ENCODE measurements at regions not wholly inside any gene's neighbourhood (a gene's known extent, or its start where the extent isn't known, plus 50 kb on each side); places are given as distances from the start of the nearest gene placed in this dataset.
"Not testable (repeated sequence)": the region's sequence is repeated elsewhere in the genome, so short reads cannot be mapped to it uniquely, and the experiment has no call there.

DNA sequence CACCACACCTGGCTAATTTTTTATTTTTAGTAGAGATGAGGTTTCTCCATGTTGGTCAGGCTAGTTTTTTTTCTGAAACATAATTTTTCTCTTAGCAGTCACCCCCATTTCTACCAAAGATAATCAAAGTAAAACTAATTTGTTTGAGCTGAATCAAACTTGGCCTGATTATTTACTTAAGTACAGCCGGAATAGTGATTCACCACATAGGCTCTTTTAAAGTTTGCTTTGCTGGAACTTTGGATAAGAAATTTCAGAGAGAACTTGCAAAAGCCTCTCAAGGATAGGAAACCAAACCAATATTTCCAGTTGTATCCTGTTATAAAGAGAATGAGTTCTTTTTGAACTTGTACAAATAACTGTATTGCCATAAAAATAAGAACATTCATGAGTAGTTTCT, 105.0 kb upstream of the SYNCRIP start:
- Histone ChIP-seq H3K4me1 (ENCODE audit: control insufficient read depth, insufficient read depth, low read length) (no peaks in the 10 kb centered on the region), H3K27me3 (ENCODE audit: control insufficient read depth, insufficient read depth) (no peaks in the 10 kb centered on the region), H3K4me3 (ENCODE audit: low read length) (no peak overlapping the region), H3K9me3 (ENCODE audit: control insufficient read depth, low read length) (no peaks in the 10 kb centered on the region), H3K27ac (ENCODE audit: low read length) (no peak overlapping the region)
- no peak for DNase-seq
- 55% methylated on average over 1 of the region's 1 CpG for WGBS
- no peak for ATAC-seq
- intact Hi-C loops (cut with DNase I): no loop called here

DNA sequence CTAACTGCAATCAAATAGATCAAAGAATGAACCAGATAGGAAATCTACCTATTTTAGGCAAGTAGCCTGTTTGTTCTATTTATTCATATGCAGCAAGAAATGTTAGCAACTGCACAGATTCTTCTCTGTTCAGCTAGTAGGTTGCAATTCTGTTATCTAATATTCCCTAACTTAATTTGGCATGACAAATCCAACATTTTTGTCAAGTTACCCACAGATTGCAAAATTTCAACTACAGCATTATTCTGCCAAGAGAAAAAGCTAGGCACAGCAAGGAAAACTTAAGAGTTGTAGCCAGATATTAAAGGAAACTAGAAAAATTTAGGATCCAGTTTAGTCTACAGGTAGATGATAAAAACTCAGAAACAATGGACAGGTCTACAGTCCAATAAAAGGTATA, 104.4 kb upstream of the SYNCRIP start:
- no peaks in the 10 kb centered on the region for H3K9me3 ChIP-seq (ENCODE audit: control insufficient read depth, low read length)
- no peaks in the 10 kb centered on the region for H3K4me1 ChIP-seq (ENCODE audit: control insufficient read depth, insufficient read depth, low read length)
- no peak overlapping the region for H3K27ac ChIP-seq (ENCODE audit: low read length)
- no peak for DNase-seq
- no peak for ATAC-seq
- H3K4me3 ChIP-seq (ENCODE audit: low read length): no peak overlapping the region
- no peaks in the 10 kb centered on the region for H3K27me3 ChIP-seq (ENCODE audit: control insufficient read depth, insufficient read depth)
- intact Hi-C loops (cut with DNase I): no loop called here

DNA sequence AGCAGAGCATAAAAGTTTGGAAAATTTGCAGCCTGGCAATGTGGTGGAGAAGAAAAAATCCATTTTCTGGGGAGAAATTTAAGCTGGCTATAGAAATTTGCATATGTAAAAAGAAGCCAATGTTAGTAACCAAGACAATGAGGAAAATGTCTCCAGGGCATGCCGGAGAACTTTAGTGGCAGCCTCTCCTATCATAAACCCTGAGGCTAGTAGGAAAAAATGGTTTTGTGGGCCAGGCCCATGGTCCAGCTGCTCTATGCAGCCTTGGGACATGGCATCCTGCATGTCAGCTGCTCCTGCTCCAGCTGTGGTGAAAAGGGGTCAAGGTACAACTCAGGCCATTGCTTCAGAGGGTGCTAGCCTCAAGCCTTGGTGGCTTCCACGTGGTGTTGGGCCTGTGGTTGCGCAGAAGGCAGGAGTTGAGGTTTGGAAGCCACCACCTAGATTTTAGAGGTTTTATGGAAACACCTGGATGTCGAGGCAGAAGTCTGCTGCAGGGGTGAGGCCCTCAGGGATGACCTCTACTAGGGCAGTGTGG, 101.8 kb upstream of the SYNCRIP start:
- Histone ChIP-seq H3K4me3 (ENCODE audit: low read length) (no peak overlapping the region), H3K27ac (ENCODE audit: low read length) (no peak overlapping the region), H3K9me3 (ENCODE audit: control insufficient read depth, low read length) (no peaks in the 10 kb centered on the region), H3K4me1 (ENCODE audit: control insufficient read depth, insufficient read depth, low read length) (no peaks in the 10 kb centered on the region), H3K27me3 (ENCODE audit: control insufficient read depth, insufficient read depth) (no peaks in the 10 kb centered on the region)
- intact Hi-C loops (cut with DNase I): no loop called here
- WGBS: 77% methylated on average over 4 of the region's 4 CpGs
- ATAC-seq: no peak
- DNase-seq: no peak

DNA sequence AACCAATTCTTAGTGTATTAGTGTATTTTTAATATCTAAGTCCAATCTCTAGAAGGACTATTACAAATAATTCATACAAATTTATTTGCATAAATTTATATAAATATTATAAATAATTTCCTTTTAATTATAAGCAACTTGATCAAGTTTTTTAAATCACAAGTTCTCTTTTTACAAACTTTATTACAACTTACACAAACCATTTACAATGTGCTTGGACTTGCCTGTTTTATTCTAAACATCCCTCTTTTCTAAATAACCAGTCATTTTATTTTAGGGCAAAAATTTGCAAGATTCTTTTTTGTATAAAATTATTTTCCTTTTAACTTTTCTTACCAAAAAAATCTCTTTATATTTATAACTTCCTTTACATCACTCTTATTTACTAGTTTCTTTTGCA, 83.5 kb upstream of the SYNCRIP start:
- no peak overlapping the region for H3K4me3 ChIP-seq (ENCODE audit: low read length)
- no peaks in the 10 kb centered on the region for H3K27me3 ChIP-seq (ENCODE audit: control insufficient read depth, insufficient read depth)
- H3K4me1 ChIP-seq (ENCODE audit: control insufficient read depth, insufficient read depth, low read length): no peaks in the 10 kb centered on the region
- H3K9me3 ChIP-seq (ENCODE audit: control insufficient read depth, low read length): no peaks in the 10 kb centered on the region
- no peak overlapping the region for H3K27ac ChIP-seq (ENCODE audit: low read length)
- DNase-seq (no peak), ATAC-seq (no peak)
- intact Hi-C loops (cut with DNase I): no loop called here

DNA sequence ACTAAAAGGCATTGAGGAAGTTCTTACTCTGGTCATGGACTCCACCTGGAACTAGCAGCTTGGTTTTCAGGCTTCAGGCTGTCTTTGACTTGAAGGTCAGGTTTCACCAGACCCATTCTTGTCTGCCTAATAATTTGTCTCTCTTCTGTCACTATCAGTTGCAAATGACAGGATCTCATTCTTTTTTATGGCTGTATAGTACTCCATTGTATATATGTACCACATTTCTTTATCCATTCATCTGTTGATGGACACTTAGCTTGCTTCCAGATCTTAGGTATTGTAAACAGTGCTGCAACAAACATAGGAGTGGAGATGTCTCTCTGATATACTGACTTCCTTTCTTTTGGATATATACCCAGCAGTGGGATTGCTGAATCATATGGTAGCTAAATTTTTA, 73.1 kb upstream of the SYNCRIP start:
- Histone ChIP-seq H3K4me3 (ENCODE audit: low read length) (no peak overlapping the region), H3K9me3 (ENCODE audit: control insufficient read depth, low read length) (no peaks in the 10 kb centered on the region), H3K27me3 (ENCODE audit: control insufficient read depth, insufficient read depth) (no peaks in the 10 kb centered on the region), H3K27ac (ENCODE audit: low read length) (no peak overlapping the region), H3K4me1 (ENCODE audit: control insufficient read depth, insufficient read depth, low read length) (no peaks in the 10 kb centered on the region)
- no peak for ATAC-seq
- DNase-seq: no peak
- intact Hi-C loops (cut with DNase I): no loop called here

DNA sequence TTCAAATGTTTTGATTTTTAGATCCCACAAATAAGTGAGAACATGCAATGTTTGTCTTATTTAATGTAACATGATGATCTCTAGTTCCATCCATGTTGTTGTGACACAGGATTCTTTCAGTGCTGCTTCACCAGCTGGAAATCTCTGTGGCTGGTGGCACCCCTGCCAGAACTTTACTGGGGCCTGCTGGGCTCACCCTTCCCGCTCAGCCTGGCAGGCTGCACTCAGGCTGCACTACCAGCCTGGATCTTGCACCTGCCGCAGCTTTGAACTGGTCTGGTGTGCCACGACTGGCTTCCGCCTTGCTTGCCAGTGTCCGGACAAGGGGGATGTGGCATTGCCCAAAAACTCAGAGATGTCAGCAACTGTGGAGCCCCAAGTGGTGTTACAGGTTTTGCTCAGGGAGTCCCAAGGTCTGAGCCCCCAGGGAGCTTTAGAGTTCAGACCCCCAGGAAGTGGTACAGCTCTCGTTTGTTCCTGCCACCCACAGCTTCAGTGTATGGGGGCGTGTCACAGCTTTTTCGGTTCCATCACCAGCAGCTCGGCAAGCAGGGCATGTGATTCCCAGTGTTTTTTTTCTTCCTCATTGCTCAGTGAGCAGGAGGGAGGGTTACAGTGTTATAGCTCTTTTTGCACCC, 72.3 kb upstream of the SYNCRIP start:
- intact Hi-C loops (cut with DNase I): no loop called here
- Histone ChIP-seq H3K27ac (ENCODE audit: low read length) (no peak overlapping the region), H3K4me3 (ENCODE audit: low read length) (no peak overlapping the region), H3K9me3 (ENCODE audit: control insufficient read depth, low read length) (no peaks in the 10 kb centered on the region), H3K27me3 (ENCODE audit: control insufficient read depth, insufficient read depth) (no peaks in the 10 kb centered on the region), H3K4me1 (ENCODE audit: control insufficient read depth, insufficient read depth, low read length) (no peaks in the 10 kb centered on the region)
- 79% methylated on average over 9 of the region's 9 CpGs for WGBS
- DNase-seq: no peak
- ATAC-seq: no peak

DNA sequence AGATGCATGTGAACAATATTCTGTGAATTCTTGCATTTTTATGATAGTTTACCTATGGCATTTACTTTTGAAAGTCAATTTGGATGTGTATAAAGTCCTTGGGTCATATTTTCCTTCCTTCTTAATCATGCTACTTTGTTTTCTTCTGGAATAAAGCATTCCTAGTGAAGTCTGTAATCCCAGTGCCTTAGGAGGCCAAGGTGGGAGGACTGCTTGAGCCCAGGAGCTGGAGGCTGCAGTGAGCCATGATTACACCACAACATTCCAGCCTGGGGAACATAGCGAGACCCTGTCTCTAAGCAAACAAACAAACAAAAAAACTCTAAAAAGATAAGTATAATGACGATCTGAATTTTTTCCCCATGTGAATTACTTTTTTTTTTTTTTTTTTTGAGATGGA, 69.7 kb upstream of the SYNCRIP start:
- Histone ChIP-seq H3K27ac (ENCODE audit: low read length) (no peak overlapping the region), H3K27me3 (ENCODE audit: control insufficient read depth, insufficient read depth) (no peaks in the 10 kb centered on the region), H3K9me3 (ENCODE audit: control insufficient read depth, low read length) (no peaks in the 10 kb centered on the region), H3K4me1 (ENCODE audit: control insufficient read depth, insufficient read depth, low read length) (no peaks in the 10 kb centered on the region), H3K4me3 (ENCODE audit: low read length) (no peak overlapping the region)
- no peak for DNase-seq
- intact Hi-C loops (cut with DNase I): no loop called here
- 71% methylated on average over 2 of the region's 2 CpGs for WGBS
- no peak for ATAC-seq

DNA sequence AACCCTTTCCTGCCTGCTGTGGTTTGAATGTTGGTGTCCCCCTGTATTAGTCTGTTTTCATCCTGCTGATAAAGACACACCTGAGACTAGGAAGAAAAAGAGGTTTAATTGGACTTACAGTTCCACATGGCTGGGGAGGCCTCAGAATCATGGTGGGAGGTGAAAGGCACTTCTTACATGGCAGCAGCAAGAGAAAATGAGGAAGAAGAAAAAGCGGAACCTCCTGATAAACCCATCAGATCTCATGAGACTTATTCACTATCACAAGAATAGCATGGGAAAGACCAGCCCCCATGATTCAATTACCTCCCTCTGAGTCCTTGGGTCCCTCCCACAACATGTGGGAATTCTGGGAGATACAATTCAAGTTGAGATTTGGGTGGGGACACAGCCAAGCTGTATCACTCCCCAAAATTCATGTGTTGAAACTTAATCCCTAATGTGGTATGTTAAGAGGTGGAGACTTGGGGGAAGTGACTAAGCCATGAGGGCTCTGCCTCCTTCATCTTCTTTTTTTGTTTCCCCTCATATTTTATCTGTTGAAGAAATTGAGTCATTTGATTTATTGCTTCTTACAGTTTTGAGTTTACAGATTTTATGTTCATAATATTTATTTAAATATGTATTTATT, 64.9 kb upstream of the SYNCRIP start:
- intact Hi-C loops (cut with DNase I): not testable (repeated sequence)

DNA sequence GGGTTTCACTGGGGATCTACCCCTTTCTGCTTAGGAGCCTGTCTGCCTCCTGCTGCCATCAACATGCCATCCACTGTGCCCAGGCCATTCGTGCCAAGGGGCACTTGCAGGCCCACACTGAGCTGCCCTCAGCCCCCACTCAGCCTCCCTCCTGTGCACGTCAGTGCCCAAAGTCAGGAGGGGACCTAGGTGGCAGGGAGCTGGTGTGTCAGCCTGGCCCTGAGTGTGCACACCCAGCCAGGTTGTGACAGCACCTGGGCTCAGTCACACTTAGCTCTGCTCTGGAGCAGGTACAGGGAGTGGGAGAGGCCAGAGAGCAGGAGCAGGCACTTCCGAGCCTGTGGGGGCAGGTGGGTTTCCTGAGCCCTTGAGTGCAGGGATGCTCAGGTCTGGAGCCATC, 63.6 kb upstream of the SYNCRIP start:
- 81% methylated on average over 3 of the region's 3 CpGs for WGBS
- Histone ChIP-seq H3K9me3 (ENCODE audit: control insufficient read depth, low read length) (no peaks in the 10 kb centered on the region), H3K27ac (ENCODE audit: low read length) (no peak overlapping the region), H3K4me1 (ENCODE audit: control insufficient read depth, insufficient read depth, low read length) (no peaks in the 10 kb centered on the region), H3K27me3 (ENCODE audit: control insufficient read depth, insufficient read depth) (no peaks in the 10 kb centered on the region), H3K4me3 (ENCODE audit: low read length) (no peak overlapping the region)
- intact Hi-C loops (cut with DNase I): no loop called here
- DNase-seq (no peak), ATAC-seq (no peak)

More for the DNA sequence above, 64.9 kb upstream of the SYNCRIP start:
- H3K9me3 ChIP-seq (ENCODE audit: control insufficient read depth, low read length); H3K4me3 ChIP-seq (ENCODE audit: low read length); H3K27ac ChIP-seq (ENCODE audit: low read length); DNase-seq; H3K27me3 ChIP-seq (ENCODE audit: control insufficient read depth, insufficient read depth); H3K4me1 ChIP-seq (ENCODE audit: control insufficient read depth, insufficient read depth, low read length); ATAC-seq: not testable (repeated sequence)
- WGBS: 76% methylated on average over 1 of the region's 1 CpG

DNA sequence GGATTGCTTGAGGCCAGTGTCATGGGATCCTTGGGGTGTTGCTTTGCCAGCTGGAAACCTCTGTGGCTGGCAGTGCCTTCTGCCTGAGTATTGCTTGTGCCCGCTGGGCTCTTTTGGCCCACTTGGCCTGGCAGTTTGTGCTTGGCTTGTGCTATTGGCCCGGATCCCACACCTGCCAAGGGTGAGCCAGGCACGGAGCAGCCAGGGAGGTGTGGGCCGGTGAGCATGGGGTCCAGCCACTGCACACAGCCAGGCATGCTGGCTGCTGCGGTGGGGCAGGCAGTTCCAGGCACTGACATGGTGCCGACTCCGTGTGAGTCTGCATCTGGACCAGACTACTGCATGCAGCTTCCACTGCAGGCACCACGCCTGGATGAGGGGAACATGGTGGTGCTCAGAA, 62.5 kb upstream of the SYNCRIP start:
- 92% methylated on average over 8 of the region's 8 CpGs for WGBS
- DNase-seq (no peak), ATAC-seq (no peak)
- intact Hi-C loops (cut with DNase I): no loop called here
- no peak overlapping the region for H3K4me3 ChIP-seq (ENCODE audit: low read length)
- H3K4me1 ChIP-seq (ENCODE audit: control insufficient read depth, insufficient read depth, low read length): no peaks in the 10 kb centered on the region
- no peaks in the 10 kb centered on the region for H3K27me3 ChIP-seq (ENCODE audit: control insufficient read depth, insufficient read depth)
- no peaks in the 10 kb centered on the region for H3K9me3 ChIP-seq (ENCODE audit: control insufficient read depth, low read length)
- no peak overlapping the region for H3K27ac ChIP-seq (ENCODE audit: low read length)

DNA sequence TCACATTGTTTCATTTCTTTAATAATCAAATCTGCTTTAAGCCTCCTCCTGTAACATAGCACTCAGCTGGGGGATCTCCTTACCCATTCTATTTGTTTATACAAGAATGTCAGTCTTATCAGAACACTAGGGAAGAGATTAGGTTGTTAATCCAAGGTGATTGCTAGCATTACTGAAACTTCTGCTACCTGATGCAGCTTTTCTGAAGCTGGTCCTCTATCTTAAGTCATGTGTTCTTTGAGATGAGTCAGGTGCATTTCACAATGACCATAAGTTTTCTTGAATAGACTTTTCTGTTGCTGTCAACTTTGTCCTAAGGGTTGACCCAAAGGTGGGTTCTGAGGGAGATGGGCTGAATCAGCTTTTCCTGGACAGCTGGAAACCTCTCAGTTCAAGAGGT, 60.7 kb upstream of the SYNCRIP start:
- no peaks in the 10 kb centered on the region for H3K27me3 ChIP-seq (ENCODE audit: control insufficient read depth, insufficient read depth)
- no peak for DNase-seq
- H3K4me1 ChIP-seq (ENCODE audit: control insufficient read depth, insufficient read depth, low read length): no peaks in the 10 kb centered on the region
- no peak for ATAC-seq
- intact Hi-C loops (cut with DNase I): no loop called here
- no peak overlapping the region for H3K27ac ChIP-seq (ENCODE audit: low read length)
- no peaks in the 10 kb centered on the region for H3K9me3 ChIP-seq (ENCODE audit: control insufficient read depth, low read length)
- H3K4me3 ChIP-seq (ENCODE audit: low read length): no peak overlapping the region

All from right cardiac atrium (tissue), 5 donors.